Naive B cell (primary cell): ENCODE measurements at regions not wholly inside any gene's neighbourhood (a gene's known extent, or its start where the extent isn't known, plus 50 kb on each side); places are given as distances from the start of the nearest gene placed in this dataset.

Source experiments
- ATAC-seq, 2 donors: fragments of 150-1000 bp; cut with Tn5 transposase; 2 replicates each; pipeline ENCODE4 v1.10.0; 2021; ENCODE audit warnings: low read depth in 2 of 2, mild to moderate bottlenecking in 2 of 2, moderate library complexity in 2 of 2
- DNase-seq: peaks from one replicate; pipeline ENCODE4 v3.0.0; 2022
- H3K27ac Mint-ChIP-seq, 6 donors: one replicate each; pipeline ENCODE4 v1.8.0; 2020 to 2022; ENCODE audit warnings: mild to moderate bottlenecking in 6 of 6, mixed read lengths in 6 of 6, moderate library complexity in 5 of 6, inconsistent platforms in 2 of 6
- H3K27me3 Mint-ChIP-seq, 3 donors: one replicate each; pipeline ENCODE4 v1.8.0; 2021 to 2022; ENCODE audit warnings: mixed read lengths in 3 of 3, mild to moderate bottlenecking in 1 of 3
- H3K36me3 Mint-ChIP-seq, 2 donors: one replicate each; pipeline ENCODE4 v1.8.0; 2020 to 2022; ENCODE audit warnings: mixed read lengths in 2 of 2, inconsistent platforms in 1 of 2, mild to moderate bottlenecking in 1 of 2
- H3K4me1 Mint-ChIP-seq, 3 donors: one replicate each; pipeline ENCODE4 v1.8.0; 2020 to 2022; ENCODE audit warnings: mixed read lengths in 3 of 3, inconsistent platforms in 1 of 3, mild to moderate bottlenecking in 1 of 3, moderate library complexity in 1 of 3
- H3K4me3 Mint-ChIP-seq, 8 donors: one replicate each; pipeline ENCODE4 v1.8.0; 2020 to 2022; ENCODE audit warnings: mild to moderate bottlenecking in 8 of 8, mixed read lengths in 8 of 8, moderate library complexity in 8 of 8, inconsistent platforms in 2 of 8
- H3K9me3 Mint-ChIP-seq, 7 donors: one replicate each; pipeline ENCODE4 v1.8.0; 2020 to 2022; ENCODE audit warnings: mixed read lengths in 7 of 7, mild to moderate bottlenecking in 5 of 7, inconsistent platforms in 2 of 7, moderate library complexity in 1 of 7

- peaks cover 0 to 4% (median 0%) of the 10 kb centered on the region in 3 donors for H3K4me1 Mint-ChIP-seq
- DNase-seq (no peak), ATAC-seq (no peak)
- H3K4me3 Mint-ChIP-seq: no peak overlapping the region
- H3K27me3 Mint-ChIP-seq: no peaks in the 10 kb centered on the region
- H3K27ac Mint-ChIP-seq: no peak overlapping the region
- peaks cover 3 to 7% (median 6%) of the 10 kb centered on the region in 7 donors for H3K9me3 Mint-ChIP-seq
- no peaks in the 10 kb centered on the region for H3K36me3 Mint-ChIP-seq
Measured at GRCh38 chrX:146477341-146477740, 332.2 kb upstream of the CXorf51B start.

GRCh38 chrX:146481735-146482134, 327.8 kb upstream of the CXorf51B start:
- Mint-ChIP-seq H3K9me3 (peaks cover 0 to 22% (median 5%) of the 10 kb centered on the region in 7 donors), H3K27me3 (no peaks in the 10 kb centered on the region), H3K36me3 (no peaks in the 10 kb centered on the region), H3K27ac (no peak overlapping the region), H3K4me3 (no peak overlapping the region), H3K4me1 (peaks cover 0 to 4% (median 0%) of the 10 kb centered on the region in 3 donors)
- ATAC-seq (no peak), DNase-seq (no peak)
